Breast epithelium (tissue), 3 donors: ENCODE measurements at regions not wholly inside any gene's neighbourhood (a gene's known extent, or its start where the extent isn't known, plus 50 kb on each side); places are given as distances from the start of the nearest gene placed in this dataset.

ENCODE experiments used
- CTCF ChIP-seq, 3 donors: fragments of 450-650 bp; IDR thresholded peaks; one replicate each; pipeline ENCODE4 v1.5.1; 2016 to 2017; ENCODE audit warnings: antibody characterized with exemption in 3 of 3, mild to moderate bottlenecking in 3 of 3, moderate library complexity in 3 of 3
- POLR2AphosphoS5 ChIP-seq, 3 donors: sonication (generic); formaldehyde crosslinking; IDR thresholded peaks; one replicate each; pipeline ENCODE4 v1.6.1; 2017; ENCODE audit warnings: antibody characterized with exemption in 3 of 3

- TF ChIP-seq CTCF (IDR thresholded peaks at IDR 0.05): no peak
- TF ChIP-seq POLR2AphosphoS5 (IDR thresholded peaks at IDR 0.05): no peak
These were observed 110.1 kb downstream of the MAFB start for GRCh38 chr20:40578961-40579360.
